ENCODE measurements at regions not wholly inside any gene's neighbourhood (a gene's known extent, or its start where the extent isn't known, plus 50 kb on each side); places are given as distances from the start of the nearest gene placed in this dataset.

GRCh38 chr6:113649276-113649675, 207.9 kb upstream of the MARCKS start:
- DNase-seq (ENCODE audit: low spot score) = no peak

- no peak for DNase-seq (ENCODE audit: low spot score)
Measured at GRCh38 chr6:113649880-113650609, 207.1 kb upstream of the MARCKS start.

- DNase-seq (ENCODE audit: low spot score) = no peak
Measured at GRCh38 chr6:113650610-113650979, 206.6 kb upstream of the MARCKS start.

GRCh38 chr6:113651120-113651519, 206.0 kb upstream of the MARCKS start:
- DNase-seq (ENCODE audit: low spot score) = no peak

GRCh38 chr6:113651920-113652319, 205.2 kb upstream of the MARCKS start:
- DNase-seq (ENCODE audit: low spot score) = no peak

GRCh38 chr6:113653275-113653674, 203.9 kb upstream of the MARCKS start:
- no peak for DNase-seq (ENCODE audit: low spot score)

GRCh38 chr6:113654396-113654795, 202.7 kb upstream of the MARCKS start:
- DNase-seq (ENCODE audit: low spot score) = no peak

GRCh38 chr6:113655761-113656160, 201.4 kb upstream of the MARCKS start:
- DNase-seq (ENCODE audit: low spot score) = no peak

GRCh38 chr6:113659762-113660404, 197.3 kb upstream of the MARCKS start:
- no peak for DNase-seq (ENCODE audit: low spot score)

- DNase-seq (ENCODE audit: low spot score) = no peak
Measured at GRCh38 chr6:113660819-113661218, 196.3 kb upstream of the MARCKS start.

- DNase-seq (ENCODE audit: low spot score) = no peak
Measured at GRCh38 chr6:113662093-113662665, 195.0 kb upstream of the MARCKS start.

GRCh38 chr6:113662688-113663333, 194.3 kb upstream of the MARCKS start:
- no peak for DNase-seq (ENCODE audit: low spot score)

GRCh38 chr6:113664909-113665308, 192.2 kb upstream of the MARCKS start:
- no peak for DNase-seq (ENCODE audit: low spot score)

GRCh38 chr6:113668641-113669408, 188.3 kb upstream of the MARCKS start:
- DNase-seq (ENCODE audit: low spot score) = no peak

GRCh38 chr6:113669606-113670005, 187.5 kb upstream of the MARCKS start:
- DNase-seq (ENCODE audit: low spot score) = no peak

- no peak for DNase-seq (ENCODE audit: low spot score)
Measured at GRCh38 chr6:113671421-113671820, 185.7 kb upstream of the MARCKS start.

GRCh38 chr6:113672491-113673149, 184.5 kb upstream of the MARCKS start:
- no peak for DNase-seq (ENCODE audit: low spot score)

GRCh38 chr6:113674075-113674474, 183.1 kb upstream of the MARCKS start:
- no peak for DNase-seq (ENCODE audit: low spot score)

GRCh38 chr6:113676057-113676456, 181.1 kb upstream of the MARCKS start:
- DNase-seq (ENCODE audit: low spot score) = no peak

GRCh38 chr6:113676968-113677367, 180.2 kb upstream of the MARCKS start:
- no peak for DNase-seq (ENCODE audit: low spot score)

GRCh38 chr6:113679051-113679450, 178.1 kb upstream of the MARCKS start:
- DNase-seq (ENCODE audit: low spot score) = no peak
